OCI-LY3 (cell line): ENCODE measurements at regions not wholly inside any gene's neighbourhood (a gene's known extent, or its start where the extent isn't known, plus 50 kb on each side); places are given as distances from the start of the nearest gene placed in this dataset.

Experiments
- H2AFZ ChIP-seq: fragments of 200-600, 300-600 bp; shearing (Covaris generic); 2 replicates; pipeline ENCODE4 v1.6.0; 2014; ENCODE audit warnings: antibody characterized with exemption, low read depth, low read length
- H3K27ac ChIP-seq: fragments of 200-600, 300-600 bp; sonication (generic); 2 replicates; pipeline ENCODE4 v1.5.1; 2014; ENCODE audit warnings: mild to moderate bottlenecking, low read length, moderate library complexity, mixed read lengths
- H3K27me3 ChIP-seq: fragments of 200-600, 300-600 bp; sonication (generic); 2 replicates; pipeline ENCODE4 v1.6.1; 2014; ENCODE audit warnings: low read depth, low read length, mixed read lengths
- H3K36me3 ChIP-seq: fragments of 200-600, 300-600 bp; sonication (generic); replicated peaks from 2 replicates; pipeline ENCODE3; 2014; ENCODE audit warnings: low read depth, low read length, mixed read lengths
- H3K4me1 ChIP-seq: fragments of 300-600, 200-600 bp; sonication (generic); 2 replicates; pipeline ENCODE4 v1.6.1; 2014; ENCODE audit warnings: low read length, mixed read lengths
- H3K4me2 ChIP-seq: fragments of 200-600, 300-600 bp; sonication (generic); 2 replicates; pipeline ENCODE4 v1.6.1; 2014; ENCODE audit warnings: low read length, mixed read lengths
- H3K4me3 ChIP-seq: fragments of 300-600, 200-600 bp; sonication (generic); 2 replicates; pipeline ENCODE4 v1.5.1; 2014; ENCODE audit warnings: antibody characterized with exemption, mild to moderate bottlenecking, low read length, moderate library complexity
- H3K79me2 ChIP-seq: fragments of 300-600, 200-600 bp; shearing (Covaris generic); 2 replicates; pipeline ENCODE4 v1.6.1; 2014; ENCODE audit warnings: mild to moderate bottlenecking, low read length, mixed read lengths
- H3K9ac ChIP-seq: fragments of 300-600, 200-600 bp; shearing (Covaris generic); 2 replicates; pipeline ENCODE4 v1.6.0; 2014; ENCODE audit warnings: mild to moderate bottlenecking, low read length, moderate library complexity
- H3K9me3 ChIP-seq: fragments of 200-600, 300-600 bp; shearing (Covaris generic); 2 replicates; pipeline ENCODE4 v1.6.1; 2014; ENCODE audit warnings: low read length, mixed read lengths; ENCODE audit not compliant: insufficient read depth
- H4K20me1 ChIP-seq: fragments of 200-600, 300-600 bp; sonication (generic); 2 replicates; pipeline ENCODE4 v1.6.1; 2016; ENCODE audit warnings: low read length, mixed read lengths; ENCODE audit not compliant: insufficient read depth
- EZH2phosphoT487 ChIP-seq: fragments of 200-600 bp; shearing (Covaris generic); IDR thresholded peaks from 2 replicates; pipeline ENCODE4 v1.6.1; 2018; ENCODE audit warnings: antibody characterized with exemption, mixed run types, low read depth
- TF ChIP-seq, protein P1 (sequence below): fragments of 200-600, 300-600 bp; sonication (generic); IDR thresholded peaks from 2 replicates; pipeline ENCODE4 v1.5.1; 2014; ENCODE audit warnings: antibody characterized with exemption, low read length, low read depth

DNA sequence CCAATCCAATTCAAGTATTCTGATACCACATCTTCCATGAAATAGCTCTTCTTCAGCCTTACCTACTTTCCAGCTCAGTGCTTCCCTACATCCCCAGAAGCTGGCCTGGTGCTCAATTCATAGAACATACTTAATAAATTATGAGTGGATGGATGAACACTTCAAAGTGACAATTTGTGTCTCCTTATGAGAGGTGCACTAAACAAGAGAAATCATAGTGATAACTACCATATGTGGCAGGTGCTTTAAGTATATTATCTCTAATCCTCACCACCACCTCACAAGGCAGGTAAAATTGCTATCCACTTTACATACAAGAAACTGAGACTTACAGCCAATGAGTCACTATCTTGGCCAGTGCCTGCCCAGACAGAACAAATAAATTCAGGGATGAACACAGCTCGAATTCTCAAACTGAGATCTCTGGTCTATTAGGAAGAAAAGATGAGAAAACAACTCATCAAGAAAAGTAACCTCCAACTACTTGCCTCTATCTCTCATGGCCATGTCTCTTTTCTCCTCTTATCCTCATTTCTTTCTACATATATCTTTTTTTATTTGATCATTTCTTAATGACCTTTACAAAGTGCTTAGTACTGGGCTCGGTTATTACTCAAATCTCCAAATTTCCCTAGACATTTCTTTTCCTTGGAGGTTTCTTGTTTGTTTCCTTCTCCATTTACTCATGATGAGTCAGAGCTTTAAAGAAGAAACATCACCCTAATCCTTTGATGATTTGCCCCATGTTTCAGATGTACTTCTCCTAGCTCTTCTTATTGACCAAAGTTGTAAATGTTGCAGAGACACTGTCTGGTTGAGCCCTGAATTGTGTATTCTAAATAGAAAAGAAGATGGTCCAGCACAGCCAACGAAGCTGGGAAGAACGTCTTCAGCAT, 161.5 kb downstream of the RPS29 start:
- no peaks in the 10 kb centered on the region for H3K79me2 ChIP-seq
- H3K4me1 ChIP-seq: peaks cover 7% of the 10 kb centered on the region
- no peaks in the 10 kb centered on the region for H3K27me3 ChIP-seq
- H4K20me1 ChIP-seq: no peaks in the 10 kb centered on the region
- no peak overlapping the region for H2AFZ ChIP-seq
- H3K36me3 ChIP-seq: no peaks in the 10 kb centered on the region
- H3K4me2 ChIP-seq: no peak overlapping the region
- H3K9me3 ChIP-seq: no peaks in the 10 kb centered on the region
- H3K27ac ChIP-seq: no peak overlapping the region
- no peak overlapping the region for H3K9ac ChIP-seq
- H3K4me3 ChIP-seq: no peak overlapping the region
- no peak for TF ChIP-seq EZH2phosphoT487
- TF ChIP-seq, protein P1, sequence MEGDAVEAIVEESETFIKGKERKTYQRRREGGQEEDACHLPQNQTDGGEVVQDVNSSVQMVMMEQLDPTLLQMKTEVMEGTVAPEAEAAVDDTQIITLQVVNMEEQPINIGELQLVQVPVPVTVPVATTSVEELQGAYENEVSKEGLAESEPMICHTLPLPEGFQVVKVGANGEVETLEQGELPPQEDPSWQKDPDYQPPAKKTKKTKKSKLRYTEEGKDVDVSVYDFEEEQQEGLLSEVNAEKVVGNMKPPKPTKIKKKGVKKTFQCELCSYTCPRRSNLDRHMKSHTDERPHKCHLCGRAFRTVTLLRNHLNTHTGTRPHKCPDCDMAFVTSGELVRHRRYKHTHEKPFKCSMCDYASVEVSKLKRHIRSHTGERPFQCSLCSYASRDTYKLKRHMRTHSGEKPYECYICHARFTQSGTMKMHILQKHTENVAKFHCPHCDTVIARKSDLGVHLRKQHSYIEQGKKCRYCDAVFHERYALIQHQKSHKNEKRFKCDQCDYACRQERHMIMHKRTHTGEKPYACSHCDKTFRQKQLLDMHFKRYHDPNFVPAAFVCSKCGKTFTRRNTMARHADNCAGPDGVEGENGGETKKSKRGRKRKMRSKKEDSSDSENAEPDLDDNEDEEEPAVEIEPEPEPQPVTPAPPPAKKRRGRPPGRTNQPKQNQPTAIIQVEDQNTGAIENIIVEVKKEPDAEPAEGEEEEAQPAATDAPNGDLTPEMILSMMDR: no peak

DNA sequence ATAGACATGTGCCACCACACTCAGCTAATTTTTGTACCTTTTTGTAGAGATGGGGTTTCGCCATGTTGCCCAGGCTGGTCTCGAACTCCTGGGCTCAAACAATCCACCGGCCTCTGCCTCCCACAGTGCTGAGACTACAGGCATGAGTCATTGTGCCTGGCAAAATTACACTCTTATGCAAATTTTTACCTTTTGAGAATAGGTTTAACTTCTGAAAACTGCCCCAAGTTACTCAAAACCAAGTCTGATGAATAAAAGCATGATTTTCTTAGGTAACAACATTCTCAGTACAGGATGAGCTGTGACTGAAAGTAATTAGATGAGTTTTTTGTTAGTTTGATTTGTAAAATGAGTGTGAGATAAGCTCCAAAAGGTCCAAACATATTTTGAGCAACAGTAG, 166.0 kb downstream of the RPS29 start:
- Histone ChIP-seq H3K9ac (no peak overlapping the region), H3K4me1 (peaks cover 7% of the 10 kb centered on the region), H3K79me2 (no peaks in the 10 kb centered on the region), H3K9me3 (no peaks in the 10 kb centered on the region), H3K4me2 (peak overlapping the region; percentile 2), H3K27me3 (0 out of 2 replicates have a peak, but pooled peaks cover 7% of the 10 kb centered on the region), H3K4me3 (no peak overlapping the region), H2AFZ (no peak overlapping the region), H4K20me1 (no peaks in the 10 kb centered on the region), H3K36me3 (no peaks in the 10 kb centered on the region), H3K27ac (no peak overlapping the region)
- no peak for TF ChIP-seq EZH2phosphoT487
- TF ChIP-seq, protein P1: no peak

DNA sequence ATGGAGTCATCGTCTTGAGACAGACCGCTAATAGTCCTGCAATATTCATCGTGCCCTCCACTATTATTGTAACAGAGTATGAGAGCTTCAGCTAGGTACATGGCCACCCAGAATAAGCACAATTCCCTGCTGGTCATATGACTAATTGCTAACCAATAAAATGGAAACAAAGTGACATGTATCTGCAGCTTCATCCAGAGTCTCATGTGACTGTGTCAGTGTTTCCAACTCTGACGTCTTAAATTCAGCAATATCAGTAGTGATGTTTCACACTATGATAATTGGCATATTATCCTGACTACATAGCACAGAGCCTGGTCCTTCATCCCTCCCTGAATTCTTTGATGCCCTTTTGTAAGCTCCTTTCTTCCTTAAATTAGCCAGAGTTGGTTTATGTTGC, 167.4 kb downstream of the RPS29 start:
- TF ChIP-seq, protein P1: no peak
- no peak for TF ChIP-seq EZH2phosphoT487
- H3K9ac ChIP-seq: no peak overlapping the region
- 0 out of 2 replicates have a peak, but pooled peaks cover 7% of the 10 kb centered on the region for H3K27me3 ChIP-seq
- no peak overlapping the region for H2AFZ ChIP-seq
- no peaks in the 10 kb centered on the region for H4K20me1 ChIP-seq
- no peaks in the 10 kb centered on the region for H3K79me2 ChIP-seq
- H3K4me2 ChIP-seq: no peak overlapping the region
- H3K9me3 ChIP-seq: no peaks in the 10 kb centered on the region
- H3K27ac ChIP-seq: no peak overlapping the region
- H3K36me3 ChIP-seq: no peaks in the 10 kb centered on the region
- H3K4me3 ChIP-seq: no peak overlapping the region
- peaks cover 7% of the 10 kb centered on the region for H3K4me1 ChIP-seq

DNA sequence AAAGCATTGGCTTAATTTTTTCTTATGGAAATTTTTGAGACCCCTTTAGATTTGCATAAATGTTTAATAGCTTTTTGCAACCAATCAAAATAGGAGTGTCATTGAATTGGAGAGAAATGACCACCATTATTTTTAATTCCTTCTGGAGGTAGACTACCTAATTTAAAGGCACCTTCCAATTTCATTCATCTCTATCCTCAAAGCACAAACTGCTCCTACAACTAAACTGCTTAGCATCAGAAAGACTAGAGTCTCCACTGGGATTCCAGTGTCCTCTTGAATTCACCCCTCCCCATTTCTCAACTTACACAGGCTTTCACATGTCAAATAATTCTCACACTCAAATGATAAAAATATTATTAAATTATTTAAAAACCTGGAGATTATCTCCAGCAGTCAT, 168.4 kb downstream of the RPS29 start:
- H3K4me2 ChIP-seq: no peak overlapping the region
- H3K9me3 ChIP-seq: no peaks in the 10 kb centered on the region
- H3K9ac ChIP-seq: no peak overlapping the region
- H3K27ac ChIP-seq: no peak overlapping the region
- H3K4me3 ChIP-seq: no peak overlapping the region
- H4K20me1 ChIP-seq: no peaks in the 10 kb centered on the region
- H3K27me3 ChIP-seq: 0 out of 2 replicates have a peak, but pooled peaks cover 7% of the 10 kb centered on the region
- H3K4me1 ChIP-seq: peaks cover 7% of the 10 kb centered on the region
- TF ChIP-seq EZH2phosphoT487: no peak
- no peaks in the 10 kb centered on the region for H3K79me2 ChIP-seq
- no peak overlapping the region for H2AFZ ChIP-seq
- H3K36me3 ChIP-seq: no peaks in the 10 kb centered on the region
